Pulmonary artery endothelial cell (primary cell): ENCODE measurements at regions not wholly inside any gene's neighbourhood (a gene's known extent, or its start where the extent isn't known, plus 50 kb on each side); places are given as distances from the start of the nearest gene placed in this dataset.

Experiments used
- DNase-seq: peaks from one replicate; pipeline ENCODE4 v3.0.0-alpha.2; 2011; ENCODE audit warnings: low read depth, low spot score

- DNase-seq = no peak
Measured at GRCh38 chr9:80934095-80934494, 755.3 kb downstream of the TLE1 start.

DNA sequence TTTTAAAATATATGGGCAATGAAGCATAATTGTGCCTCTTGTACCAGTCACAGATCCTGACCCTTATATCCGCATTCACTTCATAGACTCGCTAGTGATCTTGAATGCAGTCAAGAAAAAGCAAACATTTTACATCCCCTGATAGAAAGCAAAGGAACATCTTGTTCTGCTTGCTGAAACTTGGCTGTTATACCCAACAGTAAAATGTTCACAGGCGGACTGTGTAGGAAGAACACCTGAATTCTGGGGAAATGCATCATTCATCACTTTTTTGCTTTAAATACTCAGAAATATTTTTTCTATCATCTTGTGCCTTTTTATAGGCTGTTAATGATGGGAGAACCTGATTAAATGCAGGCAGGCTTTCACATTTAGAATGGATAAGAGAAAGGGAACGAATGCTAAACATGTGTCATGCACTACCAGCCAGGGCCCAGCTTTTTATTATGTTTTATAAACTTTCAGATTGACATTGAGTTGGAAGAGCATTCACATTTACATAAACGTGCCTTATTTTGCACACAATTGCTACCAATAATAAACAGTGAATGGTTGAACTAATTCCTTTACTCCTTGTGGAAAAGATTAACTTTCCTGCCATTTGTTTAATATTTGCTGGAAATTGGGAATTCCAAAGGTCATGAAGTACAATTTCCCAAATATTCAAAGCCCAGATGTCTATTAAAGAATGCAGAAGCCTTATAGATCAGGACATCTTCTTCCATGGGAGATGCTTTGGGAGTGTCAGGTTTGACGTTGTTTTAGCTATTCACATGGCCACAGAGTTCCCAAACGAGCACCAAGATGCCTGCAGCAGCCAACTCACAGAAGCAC, 756.2 kb downstream of the TLE1 start:
- DNase-seq = no peak

DNA sequence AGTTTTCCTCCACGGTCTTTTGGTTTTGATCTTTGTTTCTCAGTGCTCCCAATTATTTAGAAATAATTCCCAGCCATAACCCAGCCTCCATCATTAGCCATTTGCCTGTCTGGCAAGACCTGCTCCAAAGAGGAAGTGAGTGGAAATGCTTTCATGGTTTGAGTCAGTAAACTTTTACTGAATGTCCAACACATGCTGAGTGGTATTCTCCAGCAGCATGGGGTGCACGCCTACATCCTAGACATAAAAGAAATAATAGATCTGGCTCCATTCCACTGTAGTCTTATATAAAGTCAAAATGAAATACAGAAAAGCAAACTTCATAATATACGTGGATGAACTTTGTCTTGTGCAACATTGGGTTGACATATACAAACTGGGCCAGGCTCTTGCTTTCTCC, 757.2 kb downstream of the TLE1 start:
- no peak for DNase-seq

DNA sequence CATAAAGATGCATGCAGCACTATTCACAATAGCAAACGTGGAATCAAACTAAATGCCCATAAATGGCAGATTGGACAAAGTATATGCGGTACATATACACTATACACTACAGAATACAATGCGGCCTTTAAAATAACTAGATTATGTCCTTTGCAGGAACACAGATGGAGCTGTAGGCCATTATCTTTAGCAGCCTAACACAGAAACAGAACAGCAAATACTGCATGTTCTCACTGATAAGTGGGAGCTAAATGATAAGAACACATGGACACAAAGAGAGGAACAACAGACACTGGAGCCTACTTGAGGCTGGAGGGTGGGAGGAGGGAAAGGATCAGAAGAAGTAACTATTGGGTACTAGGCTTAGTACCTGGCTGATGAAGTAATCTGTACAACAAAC, 758.2 kb downstream of the TLE1 start:
- DNase-seq = no peak

DNA sequence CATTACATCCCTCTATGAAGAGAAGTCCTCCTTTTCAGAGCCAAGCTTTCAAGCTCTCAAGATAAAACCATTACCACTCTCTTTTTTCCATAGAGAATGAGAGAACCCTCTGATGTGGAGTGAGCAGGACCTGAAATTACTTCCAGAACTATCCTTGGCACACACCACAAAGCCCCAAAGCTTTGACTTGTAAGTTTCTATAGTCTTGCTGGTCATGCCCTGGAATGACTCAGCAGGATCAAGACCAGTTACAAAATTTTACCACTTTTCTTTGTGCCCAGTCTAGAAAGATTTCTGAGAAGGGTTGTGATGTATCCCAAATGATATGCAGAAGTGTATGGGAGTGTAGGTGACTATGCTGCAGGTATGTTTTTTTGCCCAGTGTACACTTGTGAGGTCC, 760.6 kb downstream of the TLE1 start:
- DNase-seq = no peak

DNA sequence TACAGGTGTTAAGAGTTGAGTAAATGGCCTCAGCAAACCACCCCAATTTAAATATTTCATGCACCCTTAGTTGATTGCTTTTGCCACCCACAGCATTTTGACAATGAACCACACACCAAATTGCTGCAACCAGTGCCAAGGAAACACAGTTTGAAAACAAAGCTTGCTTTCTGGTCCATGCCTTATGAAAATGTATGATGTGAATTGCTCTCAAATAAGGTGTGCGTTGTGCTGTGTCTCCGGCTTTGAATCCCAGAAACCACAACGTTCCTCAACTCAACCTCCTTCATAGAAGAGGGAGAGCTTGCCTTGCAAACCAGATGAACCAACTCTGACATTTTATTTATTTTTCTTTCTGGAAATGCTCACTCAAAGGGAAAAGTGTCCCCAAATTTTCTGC, 762.7 kb downstream of the TLE1 start:
- DNase-seq = no peak

DNA sequence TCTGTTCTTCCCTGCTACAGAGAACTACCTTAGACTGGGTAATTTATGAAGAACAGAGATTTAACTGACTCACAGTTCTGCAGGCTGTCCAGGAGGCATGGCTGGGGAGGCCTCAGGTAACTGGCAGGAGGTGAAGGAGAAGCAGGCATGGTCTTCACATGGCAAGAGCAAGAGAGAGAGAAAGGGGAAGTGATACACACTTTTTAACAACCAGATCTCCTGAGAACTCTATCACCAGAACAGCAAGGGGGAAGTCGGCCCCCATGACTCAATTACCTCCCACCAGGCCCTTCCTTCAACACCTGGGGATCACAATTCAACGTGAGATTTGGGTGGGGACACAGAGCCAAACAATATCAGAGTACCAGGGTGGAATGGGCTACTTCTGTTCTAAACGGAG, 766.8 kb downstream of the TLE1 start:
- DNase-seq = no peak

- DNase-seq = no peak
Measured at GRCh38 chr9:80906728-80907127, 782.6 kb downstream of the TLE1 start.

- no peak for DNase-seq
Measured at GRCh38 chr9:80899208-80899607, 790.1 kb downstream of the TLE1 start.

- DNase-seq = no peak
Measured at GRCh38 chr9:80893190-80893589, 796.2 kb downstream of the TLE1 start.

DNA sequence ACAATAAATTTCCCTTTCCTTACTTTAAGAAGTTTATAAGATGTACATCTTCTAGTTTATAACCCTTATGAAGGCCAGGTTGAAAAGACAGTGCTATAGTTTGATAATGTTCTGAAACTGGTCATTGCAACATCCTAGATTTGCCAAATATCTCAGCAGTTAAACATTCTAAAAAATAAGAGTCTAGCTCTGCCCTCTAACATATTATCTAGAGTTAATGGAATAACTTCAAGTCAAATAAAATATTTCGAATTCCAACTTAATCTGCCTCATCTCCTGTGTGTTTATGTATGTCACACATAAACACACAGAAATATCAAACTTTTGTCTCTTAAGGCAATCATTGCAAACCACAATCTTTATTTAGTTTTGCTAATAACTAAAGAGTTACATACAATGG, 796.6 kb downstream of the TLE1 start:
- DNase-seq = no peak

DNA sequence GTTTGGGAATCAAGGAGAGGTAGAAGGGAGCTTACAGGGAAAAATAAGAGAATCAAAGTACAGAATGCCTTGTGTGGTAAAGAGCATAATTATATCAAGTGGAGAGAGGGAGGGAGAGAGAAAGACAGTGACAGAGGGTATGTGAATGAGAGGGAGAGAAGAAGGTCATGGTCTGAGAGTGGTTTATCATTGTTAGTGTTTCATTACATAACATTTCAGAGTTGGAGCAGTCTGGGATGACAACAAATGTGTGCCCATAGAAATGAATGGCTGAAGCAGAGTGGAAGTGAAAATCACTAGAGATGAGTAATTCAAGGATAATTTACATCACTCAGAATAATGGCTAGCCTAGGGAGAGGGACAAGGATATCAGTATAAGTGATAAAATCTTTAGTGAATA, 799.2 kb downstream of the TLE1 start:
- no peak for DNase-seq

DNA sequence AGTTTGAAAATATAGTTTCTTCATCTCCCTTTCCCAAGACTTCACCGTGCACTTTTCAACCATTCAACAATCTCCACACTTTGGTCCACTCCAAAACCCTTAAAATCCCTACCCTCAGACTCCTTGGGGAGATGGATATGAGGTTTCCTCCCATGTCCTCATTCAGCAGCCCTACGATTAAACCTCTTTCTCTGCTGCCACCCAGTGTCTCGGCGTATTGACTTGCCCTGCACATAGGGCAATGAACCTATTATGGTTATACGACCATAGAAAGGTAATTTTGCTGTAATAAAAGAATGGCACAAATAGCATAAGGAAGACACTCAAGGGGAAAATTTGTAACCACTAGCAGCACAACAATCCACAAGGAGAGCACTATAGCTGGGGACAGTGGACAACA, 803.5 kb downstream of the TLE1 start:
- no peak for DNase-seq

DNA sequence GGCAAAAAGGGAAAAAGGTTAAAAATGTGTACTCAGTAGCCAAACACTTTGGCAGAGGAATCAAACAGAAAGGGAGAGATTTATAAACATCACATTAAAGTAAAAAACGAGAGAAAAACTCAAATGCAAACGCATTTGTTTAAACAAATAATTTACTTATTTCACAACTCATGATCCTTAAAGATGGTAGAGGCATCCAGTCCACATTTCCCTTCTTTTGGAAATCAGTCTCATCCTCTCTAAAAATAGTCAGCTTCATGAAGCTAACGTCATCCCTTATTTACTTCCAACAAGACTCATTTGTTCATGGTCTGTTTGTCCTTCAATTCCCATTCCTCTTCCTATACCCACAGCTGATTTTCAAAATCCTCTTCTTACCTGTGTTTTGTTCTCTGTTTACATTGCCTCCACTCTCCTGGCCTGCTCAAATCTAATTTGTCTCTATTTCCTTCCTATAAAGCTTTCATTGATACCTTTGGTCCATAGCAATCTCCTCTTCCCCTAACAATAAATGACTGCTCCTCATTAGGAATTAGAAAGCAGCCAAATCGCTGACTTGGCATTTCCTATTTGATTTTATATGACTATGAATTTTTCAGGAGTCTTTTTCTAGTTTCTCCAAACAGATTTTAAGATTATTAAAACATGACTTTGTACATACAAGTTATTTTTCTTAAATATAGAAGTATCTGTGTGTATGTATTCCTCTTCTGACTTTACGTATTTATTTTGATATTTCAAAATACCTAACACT, 805.3 kb downstream of the TLE1 start:
- DNase-seq = no peak

GRCh38 chr9:80883426-80883825, 805.9 kb downstream of the TLE1 start:
- DNase-seq = no peak

- no peak for DNase-seq
Measured at GRCh38 chr9:80881940-80882339, 807.4 kb downstream of the TLE1 start.

- DNase-seq = no peak
Measured at GRCh38 chr9:80881320-80881719, 808.0 kb downstream of the TLE1 start.

DNA sequence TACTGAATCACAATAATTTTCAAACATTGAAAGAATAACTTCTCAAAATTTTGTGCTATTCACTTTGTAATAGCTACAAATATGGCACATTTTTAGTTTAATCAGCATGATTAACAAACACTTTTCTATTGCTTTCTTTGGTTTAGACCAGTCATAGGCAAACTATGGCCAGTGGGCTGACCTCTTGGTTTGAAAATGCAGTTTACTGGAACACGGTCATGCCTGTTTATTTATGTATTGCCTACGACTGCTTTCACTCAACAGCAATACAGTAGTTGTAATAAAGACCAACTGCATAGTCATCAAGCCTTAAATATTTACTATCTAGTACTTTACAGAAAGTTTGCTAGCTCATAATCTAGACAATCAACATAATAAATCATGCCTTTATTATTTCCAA, 810.8 kb downstream of the TLE1 start:
- DNase-seq = no peak

GRCh38 chr9:80875947-80876346, 813.4 kb downstream of the TLE1 start:
- no peak for DNase-seq

GRCh38 chr9:80874276-80874675, 815.1 kb downstream of the TLE1 start:
- DNase-seq = no peak

DNA sequence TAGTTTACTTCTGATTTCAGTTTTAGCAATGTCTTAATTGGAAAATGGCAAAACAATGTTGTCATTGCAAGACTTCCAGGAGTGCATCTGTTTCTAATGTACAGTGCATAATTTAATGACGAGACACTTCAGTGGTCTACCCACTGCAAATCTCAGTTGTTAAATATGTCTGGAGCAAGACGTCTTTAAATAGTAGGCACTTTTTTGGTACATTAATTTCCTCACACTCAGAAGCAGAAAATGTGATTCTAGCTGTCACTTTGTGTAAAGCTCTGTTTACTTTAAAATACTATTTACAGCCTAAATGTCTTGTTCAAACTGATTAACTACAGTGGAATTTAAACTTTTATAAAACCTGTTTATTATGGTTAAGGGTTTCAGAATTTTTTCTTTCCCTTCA, 815.5 kb downstream of the TLE1 start:
- DNase-seq = no peak

- no peak for DNase-seq
Measured at GRCh38 chr9:80871596-80871995, 817.8 kb downstream of the TLE1 start.

- DNase-seq = no peak
Measured at GRCh38 chr9:80867731-80868130, 821.6 kb downstream of the TLE1 start.
